Memory B cell (primary cell): ENCODE measurements at regions not wholly inside any gene's neighbourhood (a gene's known extent, or its start where the extent isn't known, plus 50 kb on each side); places are given as distances from the start of the nearest gene placed in this dataset.
"Not testable (repeated sequence)": the region's sequence is repeated elsewhere in the genome, so short reads cannot be mapped to it uniquely, and the experiment has no call there.

Experiments
- ATAC-seq: fragments of 150-1000 bp; cut with Tn5 transposase; 2 replicates; pipeline ENCODE4 v1.10.0; 2021; ENCODE audit warnings: low read depth, mild to moderate bottlenecking, moderate library complexity
- DNase-seq, 2 donors: peaks; one replicate each; pipeline ENCODE4 v3.0.0; 2022; ENCODE audit warnings: low spot score in 2 of 2
- H3K27ac Mint-ChIP-seq: one replicate; pipeline ENCODE4 v1.8.0; 2022; ENCODE audit warnings: mild to moderate bottlenecking, moderate library complexity, mixed read lengths
- H3K27me3 Mint-ChIP-seq: one replicate; pipeline ENCODE4 v1.8.0; 2022; ENCODE audit warnings: mixed read lengths
- H3K36me3 Mint-ChIP-seq: one replicate; pipeline ENCODE4 v1.8.0; 2022; ENCODE audit warnings: mild to moderate bottlenecking, mixed read lengths
- H3K4me1 Mint-ChIP-seq: one replicate; pipeline ENCODE4 v1.8.0; 2022; ENCODE audit warnings: mixed read lengths
- H3K4me3 Mint-ChIP-seq: one replicate; pipeline ENCODE4 v1.8.0; 2022; ENCODE audit warnings: mild to moderate bottlenecking, moderate library complexity, mixed read lengths
- H3K9me3 Mint-ChIP-seq: one replicate; pipeline ENCODE4 v1.8.0; 2022; ENCODE audit warnings: mixed read lengths

DNA sequence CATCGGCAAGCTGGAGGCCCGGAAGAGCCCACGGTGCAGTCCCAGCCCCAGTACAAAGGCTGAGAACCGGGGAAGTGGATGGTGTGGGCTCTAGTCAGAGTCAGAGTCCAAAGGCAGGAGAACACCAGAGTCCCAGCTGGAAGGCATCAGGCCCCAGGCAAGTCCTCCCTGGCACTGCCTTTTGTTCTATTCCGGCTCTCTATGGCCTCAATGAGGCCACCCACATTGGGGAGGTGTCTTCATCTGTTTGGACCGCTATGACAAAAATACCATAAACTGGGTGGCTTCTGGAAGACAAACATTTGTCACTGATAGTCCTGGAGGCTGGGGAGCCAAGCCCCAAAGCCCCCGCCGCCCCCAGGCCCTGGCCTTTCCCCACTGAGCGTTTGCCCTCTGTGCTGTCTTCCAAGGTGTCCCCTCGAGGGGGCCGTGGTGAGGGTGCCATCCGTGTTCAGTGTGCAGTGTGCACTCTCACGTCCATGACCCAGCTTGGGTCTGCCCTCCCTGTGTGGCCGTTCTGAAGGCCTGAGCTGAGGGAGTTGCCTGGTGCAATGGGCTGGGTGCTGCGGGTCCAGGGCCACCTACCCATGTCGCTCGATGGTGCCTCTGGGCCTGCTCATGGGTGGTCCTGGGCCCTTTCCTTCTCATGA lies 99.1 kb upstream of the PPP1R26 start:
- Mint-ChIP-seq H3K36me3 (no peaks in the 10 kb centered on the region), H3K4me1 (no peaks in the 10 kb centered on the region), H3K9me3 (no peaks in the 10 kb centered on the region), H3K4me3 (no peak overlapping the region), H3K27me3 (peaks cover 7% of the 10 kb centered on the region), H3K27ac (no peak overlapping the region)
- ATAC-seq (no peak), DNase-seq (no peak)

DNA sequence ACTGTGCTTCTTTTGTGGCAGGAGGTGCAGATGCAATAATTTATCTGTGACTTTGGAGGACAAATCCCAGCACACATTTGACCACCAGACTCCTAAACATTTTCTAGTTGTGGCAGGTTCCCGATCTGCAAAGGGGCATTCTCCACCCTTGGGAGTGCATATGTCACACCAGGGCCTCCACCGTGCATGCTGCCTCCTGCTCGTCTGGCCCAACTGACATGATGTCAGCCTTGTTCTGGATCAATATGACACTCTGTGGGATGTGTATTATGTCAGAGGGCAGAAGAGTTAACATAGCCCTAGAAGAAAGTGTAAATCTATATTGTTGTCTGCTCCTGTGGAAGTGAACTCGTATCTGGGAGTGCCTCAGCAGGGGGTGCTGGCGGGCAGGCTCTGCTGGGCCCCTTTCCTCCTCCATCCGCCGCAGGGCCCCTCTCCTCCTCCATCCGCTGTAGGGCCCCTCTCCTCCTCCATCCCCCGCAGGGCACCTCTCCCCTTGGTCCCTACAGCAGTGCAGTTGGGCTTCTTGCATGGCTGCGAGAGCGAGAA lies 97.7 kb upstream of the PPP1R26 start:
- DNase-seq (no peak), ATAC-seq (no peak)
- Mint-ChIP-seq H3K36me3 (no peaks in the 10 kb centered on the region), H3K9me3 (no peaks in the 10 kb centered on the region), H3K4me1 (no peaks in the 10 kb centered on the region), H3K4me3 (no peak overlapping the region), H3K27ac (no peak overlapping the region), H3K27me3 (peaks cover 7% of the 10 kb centered on the region)

DNA sequence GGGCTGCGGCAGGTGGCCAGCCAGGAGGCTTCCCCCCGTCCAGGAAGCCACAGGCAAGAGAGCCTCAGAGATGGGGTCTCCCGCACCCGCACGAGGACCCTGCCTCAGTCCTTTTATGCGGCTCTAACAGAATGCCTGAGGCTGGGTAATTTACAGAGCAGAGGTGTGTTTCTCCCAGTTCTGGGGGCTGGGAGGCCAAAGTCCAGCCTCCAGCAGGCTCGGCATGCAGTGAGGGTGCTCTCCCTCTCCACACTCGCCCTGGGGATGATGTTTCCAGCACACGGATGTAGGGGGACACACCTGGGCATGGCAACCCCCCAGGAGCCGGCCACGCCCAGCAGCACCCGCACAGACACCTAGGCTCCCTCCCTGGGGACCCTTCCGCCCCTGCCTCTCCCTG lies 95.4 kb upstream of the PPP1R26 start:
- Mint-ChIP-seq H3K27me3 (peaks cover 9% of the 10 kb centered on the region), H3K9me3 (no peaks in the 10 kb centered on the region), H3K36me3 (no peaks in the 10 kb centered on the region), H3K4me1 (no peaks in the 10 kb centered on the region), H3K4me3 (no peak overlapping the region), H3K27ac (no peak overlapping the region)
- no peak for DNase-seq
- ATAC-seq: no peak

DNA sequence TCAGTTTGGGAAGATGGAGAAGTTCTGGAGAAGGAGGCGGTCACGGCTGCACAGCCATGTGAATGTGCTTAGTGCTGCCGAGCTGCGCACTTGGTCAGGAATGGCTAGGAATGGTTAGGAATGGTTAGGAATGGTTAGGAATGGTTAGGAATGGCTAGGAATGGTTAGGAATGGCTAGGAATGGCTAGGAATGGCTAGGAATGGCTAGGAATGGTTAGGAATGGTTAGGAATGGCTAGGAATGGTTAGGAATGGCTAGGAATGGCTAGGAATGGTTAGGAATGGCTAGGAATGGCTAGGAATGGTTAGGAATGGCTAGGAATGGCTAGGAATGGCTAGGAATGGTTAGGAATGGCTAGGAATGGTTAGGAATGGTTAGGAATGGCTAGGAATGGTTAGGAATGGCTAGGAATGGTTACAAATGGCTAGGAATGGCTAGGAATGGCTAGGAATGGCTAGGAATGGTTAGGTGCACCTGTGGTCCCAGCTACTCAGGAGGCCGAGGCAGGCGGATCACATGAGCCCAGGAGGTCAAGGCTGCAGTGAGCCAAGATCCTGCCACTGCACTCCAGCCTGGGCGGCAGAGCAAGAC lies 94.7 kb upstream of the PPP1R26 start:
- not testable (repeated sequence) for ATAC-seq, H3K27me3 Mint-ChIP-seq, H3K36me3 Mint-ChIP-seq, H3K4me1 Mint-ChIP-seq, H3K9me3 Mint-ChIP-seq, H3K4me3 Mint-ChIP-seq, DNase-seq, H3K27ac Mint-ChIP-seq

DNA sequence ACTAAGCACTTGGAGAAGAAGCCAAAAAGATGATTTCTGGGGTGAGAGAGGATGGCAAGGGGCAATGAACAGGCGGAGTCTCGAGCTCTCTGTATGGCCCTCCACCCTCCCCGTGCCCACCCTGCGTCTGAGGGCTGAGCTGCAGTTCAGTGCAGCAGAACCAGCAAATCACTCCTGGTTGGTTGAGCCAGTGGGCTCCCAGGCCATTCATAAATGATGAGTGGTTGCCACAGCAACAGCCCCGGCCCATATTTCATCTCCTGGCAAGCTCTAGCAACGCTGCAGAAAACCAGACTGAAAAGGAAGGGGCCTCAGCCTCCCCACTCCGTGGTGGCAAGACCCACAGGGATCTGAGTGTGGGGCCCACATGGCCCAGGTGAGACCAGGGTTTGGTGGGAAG lies 93.8 kb upstream of the PPP1R26 start:
- no peak overlapping the region for H3K27ac Mint-ChIP-seq
- DNase-seq (no peak), ATAC-seq (no peak)
- H3K27me3 Mint-ChIP-seq: peaks cover 12% of the 10 kb centered on the region
- H3K4me1 Mint-ChIP-seq: no peaks in the 10 kb centered on the region
- H3K4me3 Mint-ChIP-seq: no peak overlapping the region
- no peaks in the 10 kb centered on the region for H3K36me3 Mint-ChIP-seq
- H3K9me3 Mint-ChIP-seq: no peaks in the 10 kb centered on the region

DNA sequence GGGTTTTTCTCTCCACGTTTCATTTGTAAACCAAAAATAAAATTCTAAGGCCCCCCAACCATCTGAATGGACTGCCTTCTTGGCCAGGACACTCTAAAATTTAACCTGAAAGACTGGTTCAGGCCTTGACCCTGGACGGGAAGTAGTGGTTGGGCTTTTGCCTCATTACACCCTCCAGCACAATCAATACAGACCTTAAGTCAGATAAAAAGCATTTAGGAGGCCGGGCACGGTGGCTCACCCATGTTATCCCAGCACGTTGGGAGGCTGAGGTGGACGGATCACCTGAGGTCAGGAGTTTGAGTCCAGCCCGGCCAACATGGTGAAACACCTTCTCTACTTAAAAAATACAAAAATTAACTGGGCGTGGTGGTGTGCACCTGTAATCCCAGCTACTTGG lies 91.6 kb upstream of the PPP1R26 start:
- ATAC-seq: no peak

DNA sequence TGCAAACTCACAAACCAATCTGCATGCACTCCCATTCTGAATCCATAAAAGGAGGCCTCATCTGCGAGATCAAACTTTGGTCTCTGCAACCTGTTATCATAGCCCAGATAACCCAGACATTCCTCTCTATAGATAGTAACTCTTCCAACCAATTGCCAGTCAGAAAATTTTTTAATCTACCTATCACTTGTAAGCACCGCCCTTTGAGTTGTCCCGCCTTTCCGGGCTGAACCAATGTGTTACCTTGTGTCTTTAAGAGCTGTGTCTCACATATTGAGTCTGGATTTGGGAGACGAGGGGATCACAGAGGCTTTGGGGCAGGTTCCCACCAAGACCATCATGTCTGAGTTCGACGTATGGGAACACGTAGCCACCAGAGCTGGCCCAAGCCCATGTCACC lies 91.1 kb upstream of the PPP1R26 start:
- DNase-seq (no peak), ATAC-seq (no peak)
- no peaks in the 10 kb centered on the region for H3K9me3 Mint-ChIP-seq
- no peaks in the 10 kb centered on the region for H3K4me1 Mint-ChIP-seq
- no peaks in the 10 kb centered on the region for H3K36me3 Mint-ChIP-seq
- H3K27me3 Mint-ChIP-seq: peaks cover 9% of the 10 kb centered on the region
- no peak overlapping the region for H3K4me3 Mint-ChIP-seq
- H3K27ac Mint-ChIP-seq: no peak overlapping the region

More for the DNA sequence above, 91.6 kb upstream of the PPP1R26 start:
- DNase-seq: no peak
- Mint-ChIP-seq H3K9me3 (no peaks in the 10 kb centered on the region), H3K4me1 (no peaks in the 10 kb centered on the region), H3K4me3 (no peak overlapping the region), H3K27ac (no peak overlapping the region), H3K36me3 (no peaks in the 10 kb centered on the region), H3K27me3 (peaks cover 12% of the 10 kb centered on the region)

DNA sequence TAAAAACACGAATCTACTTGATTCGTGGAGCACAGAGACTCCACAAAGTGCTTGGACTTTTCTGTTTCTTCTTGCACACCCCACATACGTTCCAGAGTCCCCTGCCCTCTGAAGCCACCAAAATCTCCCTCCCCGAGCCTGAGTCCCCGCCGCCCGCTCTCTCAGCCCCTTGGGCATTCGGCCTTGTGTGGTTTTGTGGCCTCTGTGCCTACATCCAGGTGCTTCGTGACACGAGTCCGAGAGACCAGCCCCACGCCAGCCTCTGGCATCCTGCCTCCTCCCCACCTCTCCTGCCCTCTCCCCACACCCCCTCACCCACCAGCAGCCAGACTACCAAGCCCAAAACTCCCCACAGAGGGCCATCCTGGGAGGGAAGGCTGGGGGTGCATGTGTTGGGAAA lies 87.8 kb upstream of the PPP1R26 start:
- no peaks in the 10 kb centered on the region for H3K36me3 Mint-ChIP-seq
- no peak overlapping the region for H3K27ac Mint-ChIP-seq
- DNase-seq (no peak), ATAC-seq (no peak)
- peaks cover 5% of the 10 kb centered on the region for H3K27me3 Mint-ChIP-seq
- H3K4me1 Mint-ChIP-seq: no peaks in the 10 kb centered on the region
- peaks cover 5% of the 10 kb centered on the region for H3K9me3 Mint-ChIP-seq
- no peak overlapping the region for H3K4me3 Mint-ChIP-seq

DNA sequence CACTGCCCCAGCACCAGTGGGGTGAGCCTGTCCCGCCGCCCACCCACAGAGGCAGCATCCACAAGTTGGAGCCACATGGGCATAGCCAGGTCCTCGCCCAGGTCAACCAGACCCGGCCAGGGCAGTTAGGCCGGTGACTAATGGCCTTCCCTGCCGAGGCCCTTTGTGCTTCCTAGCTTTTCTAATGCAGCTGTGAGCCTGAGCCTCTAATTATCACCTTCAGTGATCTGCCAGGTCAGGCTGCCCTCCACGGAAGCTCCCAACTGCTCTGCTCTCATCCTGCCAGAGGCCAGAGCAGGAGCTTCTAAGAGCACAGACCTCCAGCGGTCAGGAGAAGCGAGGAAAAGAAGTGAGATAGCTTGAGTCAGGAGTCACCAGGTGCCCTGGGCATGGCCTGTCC lies 87.1 kb upstream of the PPP1R26 start:
- Mint-ChIP-seq H3K4me1 (no peaks in the 10 kb centered on the region), H3K9me3 (peaks cover 5% of the 10 kb centered on the region), H3K4me3 (no peak overlapping the region), H3K27me3 (peaks cover 5% of the 10 kb centered on the region), H3K36me3 (no peaks in the 10 kb centered on the region), H3K27ac (no peak overlapping the region)
- ATAC-seq (no peak), DNase-seq (no peak)

DNA sequence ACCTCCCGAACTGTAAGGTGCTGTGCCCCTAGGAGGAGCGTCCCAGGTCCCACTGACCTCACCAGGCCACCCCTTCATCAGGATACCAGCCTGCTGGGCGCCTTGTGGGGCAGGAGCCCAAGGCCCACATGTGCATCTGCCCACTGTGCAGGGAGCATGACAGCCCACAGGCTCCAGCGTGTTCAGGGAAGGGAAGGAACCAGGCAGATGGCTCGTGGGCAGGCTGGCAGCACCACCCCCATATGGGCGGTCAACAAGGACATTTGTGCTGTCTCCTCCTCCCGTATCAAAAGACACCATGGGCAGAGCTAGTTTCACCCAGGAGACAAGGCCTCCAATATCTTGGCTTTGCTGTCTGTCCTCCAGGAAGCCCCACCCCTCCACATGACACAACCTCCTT lies 85.5 kb upstream of the PPP1R26 start:
- H3K4me1 Mint-ChIP-seq: no peaks in the 10 kb centered on the region
- peaks cover 5% of the 10 kb centered on the region for H3K27me3 Mint-ChIP-seq
- peaks cover 5% of the 10 kb centered on the region for H3K9me3 Mint-ChIP-seq
- H3K27ac Mint-ChIP-seq: no peak overlapping the region
- H3K36me3 Mint-ChIP-seq: no peaks in the 10 kb centered on the region
- no peak for DNase-seq
- ATAC-seq: no peak
- H3K4me3 Mint-ChIP-seq: no peak overlapping the region

DNA sequence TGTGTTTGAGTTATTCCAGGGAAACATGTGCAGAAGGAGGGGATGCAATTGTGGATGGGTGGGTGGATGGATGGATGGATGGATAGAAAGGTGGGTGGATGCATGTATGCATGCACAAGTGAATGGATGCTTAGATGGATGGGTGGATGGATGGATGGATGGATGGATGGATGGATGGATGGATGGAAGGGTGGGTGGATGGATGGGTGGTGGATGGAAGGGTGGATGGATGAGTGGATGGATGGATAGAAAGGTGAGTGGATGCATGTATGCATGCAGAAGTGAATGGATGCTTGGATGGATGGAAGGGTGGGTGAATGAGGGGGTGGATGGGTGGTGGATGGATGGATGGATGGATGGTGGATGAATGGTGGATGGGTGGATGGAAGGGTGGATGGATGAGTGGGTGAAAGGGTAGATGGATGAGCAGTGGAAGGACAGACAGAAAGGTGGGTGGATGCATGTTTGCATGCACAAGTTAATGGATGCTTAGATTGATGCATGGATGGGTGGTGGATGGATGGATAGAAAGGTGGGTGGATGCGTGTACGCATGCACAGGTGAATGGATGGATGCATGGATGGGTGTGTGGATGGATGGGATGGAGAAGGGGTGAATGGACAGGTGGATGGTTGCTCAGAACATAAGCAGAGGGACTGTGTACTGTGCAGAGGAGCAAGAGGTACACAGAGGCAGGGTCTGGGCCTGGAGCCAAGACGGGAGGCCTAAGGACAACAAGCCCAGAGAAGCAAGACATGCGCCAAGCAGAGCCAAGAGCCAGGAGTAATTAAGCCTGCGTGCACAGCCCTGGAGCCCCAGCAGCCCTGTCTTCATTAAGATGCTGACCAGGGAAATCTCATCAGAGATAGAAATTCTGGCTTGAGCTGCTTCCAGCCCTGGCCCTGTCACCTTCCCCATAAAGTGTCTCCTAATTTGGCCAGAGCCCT lies 84.6 kb upstream of the PPP1R26 start:
- no peaks in the 10 kb centered on the region for H3K4me1 Mint-ChIP-seq
- ATAC-seq: no peak
- no peak overlapping the region for H3K27ac Mint-ChIP-seq

DNA sequence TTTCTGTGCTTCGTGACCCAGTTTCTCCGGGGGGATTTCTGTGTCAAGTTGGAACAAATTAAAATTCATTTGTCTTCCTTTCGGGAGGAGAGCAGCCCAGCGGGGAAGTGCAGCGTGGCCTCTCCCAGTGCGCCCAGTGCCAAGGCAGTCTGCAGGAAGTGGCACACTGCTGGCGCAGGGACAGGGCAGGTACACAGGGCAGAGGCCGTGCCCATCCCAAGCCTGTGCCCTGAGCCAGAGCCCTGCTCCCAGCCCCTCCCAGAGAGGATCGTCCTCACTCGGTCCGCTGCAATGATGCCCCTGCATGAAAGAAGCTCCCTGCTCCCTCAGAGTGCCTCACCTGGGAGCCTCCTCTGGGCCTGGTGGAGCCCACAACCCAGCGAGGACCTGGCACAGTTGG lies 82.4 kb upstream of the PPP1R26 start:
- no peak for ATAC-seq
- H3K4me1 Mint-ChIP-seq: no peaks in the 10 kb centered on the region
- H3K27ac Mint-ChIP-seq: no peak overlapping the region
- peaks cover 5% of the 10 kb centered on the region for H3K9me3 Mint-ChIP-seq
- H3K36me3 Mint-ChIP-seq: no peaks in the 10 kb centered on the region
- H3K27me3 Mint-ChIP-seq: peaks cover 4% of the 10 kb centered on the region
- DNase-seq: no peak
- H3K4me3 Mint-ChIP-seq: no peak overlapping the region

More for the DNA sequence above, 84.6 kb upstream of the PPP1R26 start:
- no peak overlapping the region for H3K4me3 Mint-ChIP-seq
- DNase-seq: no peak
- H3K36me3 Mint-ChIP-seq: no peaks in the 10 kb centered on the region
- peaks cover 5% of the 10 kb centered on the region for H3K9me3 Mint-ChIP-seq
- peaks cover 5% of the 10 kb centered on the region for H3K27me3 Mint-ChIP-seq

DNA sequence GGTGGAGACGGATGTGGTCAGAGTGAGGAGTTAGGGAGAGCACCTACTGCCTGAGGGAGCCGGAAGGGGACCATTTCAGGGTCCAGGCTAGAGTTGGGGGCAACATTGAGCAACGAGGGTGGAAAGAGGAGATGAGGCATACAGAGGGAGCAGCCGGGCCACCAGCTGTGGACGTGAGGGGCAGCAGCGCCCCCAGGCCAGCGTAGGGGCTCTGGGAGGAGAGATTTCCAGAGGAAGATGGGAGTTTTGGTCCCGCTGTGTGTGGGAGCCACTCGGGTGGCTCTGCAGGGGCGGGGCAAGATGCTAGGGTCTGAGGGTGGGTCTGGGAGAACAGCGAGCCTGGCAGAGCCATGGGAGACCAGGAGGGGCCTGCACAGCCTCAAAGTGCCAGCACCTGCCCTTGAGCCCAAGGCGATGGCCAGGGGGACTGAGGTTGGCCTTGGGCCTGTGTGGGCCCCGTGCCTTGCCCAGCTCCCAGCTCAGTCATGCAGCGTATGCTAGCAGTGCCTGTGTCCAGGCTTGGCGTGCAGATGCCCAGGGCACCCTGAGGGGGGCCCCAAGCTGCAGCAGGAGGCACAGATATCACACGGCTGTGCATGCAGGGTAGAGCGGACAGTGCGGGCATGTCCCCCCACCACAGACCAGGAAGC lies 80.5 kb upstream of the PPP1R26 start:
- H3K27ac Mint-ChIP-seq: no peak overlapping the region
- peaks cover 5% of the 10 kb centered on the region for H3K9me3 Mint-ChIP-seq
- no peaks in the 10 kb centered on the region for H3K4me1 Mint-ChIP-seq
- no peak for ATAC-seq
- no peaks in the 10 kb centered on the region for H3K36me3 Mint-ChIP-seq
- no peak for DNase-seq
- H3K4me3 Mint-ChIP-seq: no peak overlapping the region
- peaks cover 8% of the 10 kb centered on the region for H3K27me3 Mint-ChIP-seq

DNA sequence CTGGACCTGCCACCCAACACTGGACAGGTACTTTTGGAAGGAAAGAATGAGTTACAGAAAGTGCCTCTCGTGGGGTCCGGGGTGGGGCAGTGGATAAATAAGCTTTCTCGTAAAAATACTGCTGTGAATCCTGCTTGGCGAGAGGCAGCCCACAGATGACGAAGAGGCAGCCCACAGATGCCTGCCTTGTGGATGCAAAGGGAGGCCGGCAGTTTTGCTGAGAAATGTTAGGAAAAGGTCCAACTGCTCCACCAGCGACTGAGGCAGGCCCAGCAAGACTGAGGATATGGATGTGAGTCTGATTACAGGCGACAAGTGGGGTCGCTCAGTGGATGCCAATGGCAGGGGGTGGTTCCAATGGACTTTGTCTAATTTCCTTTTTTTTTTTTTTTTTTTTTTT lies 79.1 kb upstream of the PPP1R26 start:
- Mint-ChIP-seq H3K4me3 (no peak overlapping the region), H3K27me3 (peaks cover 8% of the 10 kb centered on the region), H3K4me1 (no peaks in the 10 kb centered on the region), H3K9me3 (no peaks in the 10 kb centered on the region), H3K27ac (no peak overlapping the region), H3K36me3 (no peaks in the 10 kb centered on the region)
- ATAC-seq: no peak
- DNase-seq: no peak
